SK-N-SH treated with all-trans-retinoic acid at 6 μM for 48 hours (cell line): ENCODE measurements at regions not wholly inside any gene's neighbourhood (a gene's known extent, or its start where the extent isn't known, plus 50 kb on each side); places are given as distances from the start of the nearest gene placed in this dataset.

Experiments
- ARNTL ChIP-seq: fragments of 450-650 bp; formaldehyde crosslinking; IDR thresholded peaks from 2 replicates; pipeline ENCODE4 v1.5.0; 2020; ENCODE audit warnings: low read depth, mild to moderate bottlenecking, moderate library complexity, borderline replicate concordance
- BACH2 ChIP-seq: fragments of 250-450 bp; sonication (Bioruptor Pico); IDR thresholded peaks from 2 replicates; pipeline ENCODE4 v1.9.0; 2021; ENCODE audit warnings: mild to moderate bottlenecking, borderline replicate concordance
- CREB5 ChIP-seq: fragments of 250-450 bp; sonication (Bioruptor Pico); IDR thresholded peaks from 2 replicates; pipeline ENCODE4 v1.5.1; 2020; ENCODE audit warnings: low read depth, mild to moderate bottlenecking, moderate library complexity
- CSDC2 ChIP-seq: fragments of 250-450 bp; sonication (Bioruptor Pico); IDR thresholded peaks from 2 replicates; pipeline ENCODE4 v1.5.0; 2020; ENCODE audit warnings: mild to moderate bottlenecking, moderate library complexity
- GLIS3 ChIP-seq: fragments of 250-450 bp; sonication (Bioruptor Pico); IDR thresholded peaks from 2 replicates; pipeline ENCODE4 v1.5.0; 2020; ENCODE audit warnings: mild to moderate bottlenecking, moderate library complexity
- PPARA ChIP-seq: fragments of 250-450 bp; sonication (Bioruptor Pico); IDR thresholded peaks from 2 replicates; pipeline ENCODE4 v1.5.0; 2020; ENCODE audit warnings: mild to moderate bottlenecking, borderline replicate concordance
- TOX ChIP-seq: fragments of 250-450 bp; sonication (Bioruptor Pico); IDR thresholded peaks from 2 replicates; pipeline ENCODE4 v1.8.0; 2021; ENCODE audit warnings: mild to moderate bottlenecking, moderate library complexity, borderline replicate concordance
- ZC3H10 ChIP-seq: fragments of 250-450 bp; sonication (Bioruptor Pico); IDR thresholded peaks from 2 replicates; pipeline ENCODE4 v1.5.1; 2021; ENCODE audit warnings: mild to moderate bottlenecking, moderate library complexity
- ZFP3 ChIP-seq: fragments of 250-450 bp; sonication (Bioruptor Pico); IDR thresholded peaks from 2 replicates; pipeline ENCODE4 v1.5.0; 2020; ENCODE audit warnings: mild to moderate bottlenecking, moderate library complexity
- ZFP30 ChIP-seq: fragments of 450-650 bp; formaldehyde crosslinking; IDR thresholded peaks from 2 replicates; pipeline ENCODE4 v1.5.0; 2022; ENCODE audit warnings: mild to moderate bottlenecking, moderate library complexity
- ZNF565 ChIP-seq: fragments of 450-650 bp; formaldehyde crosslinking; conservative IDR thresholded peaks from 2 replicates; pipeline ENCODE4 v1.5.0; 2020; ENCODE audit warnings: low read depth, mild to moderate bottlenecking, moderate library complexity
- ZNF70 ChIP-seq: fragments of 450-650 bp; formaldehyde crosslinking; IDR thresholded peaks from 2 replicates; pipeline ENCODE4 v1.5.0; 2020; ENCODE audit warnings: mild to moderate bottlenecking, moderate library complexity
- ZNF8 ChIP-seq: fragments of 450-650 bp; formaldehyde crosslinking; IDR thresholded peaks from 2 replicates; pipeline ENCODE4 v1.5.0; 2020; ENCODE audit warnings: mild to moderate bottlenecking, moderate library complexity
- TF ChIP-seq, protein P1 (sequence below): fragments of 250-450 bp; sonication (Bioruptor Pico); IDR thresholded peaks from 2 replicates; pipeline ENCODE4 v1.8.0; 2020; ENCODE audit warnings: mild to moderate bottlenecking, moderate library complexity, borderline replicate concordance

DNA sequence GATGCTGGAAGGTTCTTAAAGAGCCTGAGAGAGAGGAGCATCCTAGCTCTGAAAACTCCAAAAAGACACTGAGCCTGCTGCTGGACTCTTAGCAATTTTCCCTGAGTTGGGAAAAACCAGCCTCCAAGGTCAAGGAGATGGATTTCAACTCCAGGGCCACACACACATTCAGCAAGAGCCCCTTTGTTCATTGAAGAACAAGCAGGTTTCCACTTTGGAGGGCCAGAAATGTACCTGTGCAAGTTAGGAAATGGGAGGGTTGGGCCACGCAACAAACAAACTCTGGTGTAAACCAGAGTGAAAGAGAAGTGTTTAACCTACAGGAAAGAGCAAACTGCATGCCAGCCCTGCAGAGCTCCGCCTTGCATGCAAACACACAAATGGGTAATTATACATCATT, 264.8 kb upstream of the RPL38 start:
- TF ChIP-seq, protein P1, sequence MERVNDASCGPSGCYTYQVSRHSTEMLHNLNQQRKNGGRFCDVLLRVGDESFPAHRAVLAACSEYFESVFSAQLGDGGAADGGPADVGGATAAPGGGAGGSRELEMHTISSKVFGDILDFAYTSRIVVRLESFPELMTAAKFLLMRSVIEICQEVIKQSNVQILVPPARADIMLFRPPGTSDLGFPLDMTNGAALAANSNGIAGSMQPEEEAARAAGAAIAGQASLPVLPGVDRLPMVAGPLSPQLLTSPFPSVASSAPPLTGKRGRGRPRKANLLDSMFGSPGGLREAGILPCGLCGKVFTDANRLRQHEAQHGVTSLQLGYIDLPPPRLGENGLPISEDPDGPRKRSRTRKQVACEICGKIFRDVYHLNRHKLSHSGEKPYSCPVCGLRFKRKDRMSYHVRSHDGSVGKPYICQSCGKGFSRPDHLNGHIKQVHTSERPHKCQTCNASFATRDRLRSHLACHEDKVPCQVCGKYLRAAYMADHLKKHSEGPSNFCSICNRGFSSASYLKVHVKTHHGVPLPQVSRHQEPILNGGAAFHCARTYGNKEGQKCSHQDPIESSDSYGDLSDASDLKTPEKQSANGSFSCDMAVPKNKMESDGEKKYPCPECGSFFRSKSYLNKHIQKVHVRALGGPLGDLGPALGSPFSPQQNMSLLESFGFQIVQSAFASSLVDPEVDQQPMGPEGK (CRISPR knock-in tag): no peak
- TF ChIP-seq ZC3H10 (CRISPR knock-in tag): no peak
- no peak for TF ChIP-seq GLIS3
- no peak for TF ChIP-seq ZFP3
- no peak for TF ChIP-seq ZNF565 (CRISPR knock-in tag)
- no peak for TF ChIP-seq ZNF70 (CRISPR knock-in tag)
- no peak for TF ChIP-seq CSDC2 (CRISPR knock-in tag)
- no peak for TF ChIP-seq TOX (CRISPR knock-in tag)
- no peak for TF ChIP-seq CREB5
- no peak for TF ChIP-seq BACH2 (CRISPR knock-in tag)
- no peak for TF ChIP-seq ZFP30
- no peak for TF ChIP-seq ZNF8 (CRISPR knock-in tag)
- no peak for TF ChIP-seq ARNTL (CRISPR knock-in tag)
- no peak for TF ChIP-seq PPARA (CRISPR knock-in tag)
